ENCODE measurements at regions not wholly inside any gene's neighbourhood (a gene's known extent, or its start where the extent isn't known, plus 50 kb on each side); places are given as distances from the start of the nearest gene placed in this dataset.

- TF ChIP-seq CTCF (IDR thresholded peaks at IDR 0.05; ENCODE audit: low read length) (no peak), EZH2 (IDR thresholded peaks at IDR 0.05; ENCODE audit: borderline replicate concordance, low read length) (no peak)
Measured at GRCh38 chr14:53591816-53592215, 364.8 kb downstream of the BMP4 start.
